ENCODE measurements at regions not wholly inside any gene's neighbourhood (a gene's known extent, or its start where the extent isn't known, plus 50 kb on each side); places are given as distances from the start of the nearest gene placed in this dataset.

- Histone ChIP-seq H3K4ac (ENCODE audit: low read depth, low read length) (no peak overlapping the region), H2BK15ac (ENCODE audit: low read depth, low read length) (no peak overlapping the region), H2AFZ (ENCODE audit: low read length) (no peak overlapping the region), H3K9me3 (ENCODE audit: control insufficient read depth, low read depth, low read length) (no peaks in the 10 kb centered on the region), H3K27ac (ENCODE audit: insufficient read length, low read depth, low read length) (no peak overlapping the region), H3K4me1 (ENCODE audit: insufficient read depth, low read length) (no peaks in the 10 kb centered on the region), H3K23ac (ENCODE audit: insufficient read length, low read depth, low read length) (no peak overlapping the region), H2BK12ac (ENCODE audit: insufficient read length, low read depth, low read length) (no peak overlapping the region), H2BK20ac (ENCODE audit: low read depth, low read length, poor library complexity, severe bottlenecking) (no peak overlapping the region), H3T11ph (ENCODE audit: low read length) (no peak overlapping the region), H2BK120ac (ENCODE audit: low read depth, low read length, poor library complexity, severe bottlenecking) (no peak overlapping the region), H3K18ac (ENCODE audit: insufficient read length, low read depth, low read length) (no peak overlapping the region), H4K8ac (replicated peaks; ENCODE audit: insufficient read length, low read depth, low read length) (no peak overlapping the region), H3K56ac (ENCODE audit: insufficient read length, low read depth, low read length) (no peak overlapping the region), H3K79me1 (ENCODE audit: insufficient read depth, low read depth, low read length, poor library complexity, severe bottlenecking) (no peaks in the 10 kb centered on the region), H4K5ac (ENCODE audit: insufficient read length, low read depth, low read length) (no peak overlapping the region), H3K14ac (ENCODE audit: insufficient read depth, low read length) (no peak overlapping the region), H4K91ac (ENCODE audit: insufficient read length, low read depth, low read length) (no peak overlapping the region), H3K79me2 (ENCODE audit: insufficient read depth, low read length) (peaks cover 2% of the 10 kb centered on the region; the same call in 1 of the 2 replicates), H3K27me3 (ENCODE audit: insufficient read depth, low read length) (no peaks in the 10 kb centered on the region), H2AK5ac (ENCODE audit: insufficient read length, low read length) (no peak overlapping the region), H3K4me2 (ENCODE audit: insufficient read depth, insufficient read length, low read length) (no peak overlapping the region), H3K9ac (ENCODE audit: extremely low read depth, insufficient read length, low read length) (no peak overlapping the region), H3K23me2 (ENCODE audit: insufficient read length, low read depth, low read length, poor library complexity, severe bottlenecking) (no peaks in the 10 kb centered on the region), H2BK5ac (ENCODE audit: insufficient read length, low read length) (no peak overlapping the region), H4K20me1 (ENCODE audit: control insufficient read depth, insufficient read depth, insufficient read length) (no peaks in the 10 kb centered on the region)
- peaks cover 0 to 2% (median 0%) of the 10 kb centered on the region in 3 experiments; a peak in 1 of 7 replicates for H3K36me3 Mint-ChIP-seq (ENCODE audit: insufficient read depth in 1 of 3, low read depth in 3 of 3)
- H3K4me1 Mint-ChIP-seq: peaks cover 18 to 19% of the 10 kb centered on the region in 2 experiments
- H3K27me3 Mint-ChIP-seq (ENCODE audit: low read depth): no peaks in the 10 kb centered on the region
- H3K4me3 Mint-ChIP-seq: no peak overlapping the region
- H3K27ac Mint-ChIP-seq: no peak overlapping the region
- DNase-seq: no peak
- H3K9me3 Mint-ChIP-seq: no peaks in the 10 kb centered on the region
- TF ChIP-seq CTCF (conservative IDR thresholded peaks at IDR 0.05): no peak
- whole genome bisulfite sequencing (ENCODE audit: extremely low coverage, insufficient read length, low lambda C conversion rate): no CpG with 5 or more reads among the region's 1 CpG
These were observed 59.6 kb downstream of the KCNRG start for GRCh38 chr13:50074843-50075242.

Measured in H9 (cell line).